Colonic mucosa (tissue), 4 donors: ENCODE measurements at regions not wholly inside any gene's neighbourhood (a gene's known extent, or its start where the extent isn't known, plus 50 kb on each side); places are given as distances from the start of the nearest gene placed in this dataset.

Experiments
- DNase-seq: peaks from one replicate; pipeline ENCODE4 v3.0.0-alpha.2; 2020
- H3K27ac ChIP-seq: fragments of 200-600 bp; one replicate; pipeline ENCODE4 v1.8.0; 2021
- H3K27me3 ChIP-seq: fragments of 200-600 bp; one replicate; pipeline ENCODE4 v1.8.0; 2021
- H3K36me3 ChIP-seq: fragments of 200-600 bp; one replicate; pipeline ENCODE4 v1.8.0; 2021
- H3K4me1 ChIP-seq: fragments of 200-600 bp; one replicate; pipeline ENCODE4 v1.8.0; 2021; ENCODE audit warnings: mild to moderate bottlenecking
- H3K4me3 ChIP-seq: fragments of 200-600 bp; one replicate; pipeline ENCODE4 v1.8.0; 2021
- H3K9ac ChIP-seq, 2 donors: one replicate each; pipeline ENCODE4 v1.7.0; 2013; ENCODE audit warnings: control low read depth in 2 of 2, low read depth in 2 of 2, low read length in 2 of 2
- H3K9me3 ChIP-seq: fragments of 200-600 bp; one replicate; pipeline ENCODE4 v1.8.0; 2021
- CTCF ChIP-seq: fragments of 200-600 bp; IDR thresholded peaks from one replicate; pipeline ENCODE4 v1.8.0; 2022; ENCODE audit warnings: antibody characterized with exemption, mild to moderate bottlenecking
- intact Hi-C: fragments of 100-400 bp; cut with DNase I; formaldehyde crosslinking; loops from one replicate; pipeline ENCODE4 v1.14.1; 2022
- donor health status: healthy.
- donor health status: DM: no; HTN: no; CAD: no.
- donor health status: DM: no; HTN: no; CAD: no.

GRCh38 chr16:52203096-52203495 is 343.8 kb downstream of the TOX3 start:
- TF ChIP-seq CTCF, result no peak
- Histone ChIP-seq H3K36me3 (no peaks in the 10 kb centered on the region), H3K9me3 (no peaks in the 10 kb centered on the region), H3K4me1 (no peaks in the 10 kb centered on the region), H3K27me3 (no peaks in the 10 kb centered on the region), H3K9ac (no peak overlapping the region), H3K27ac (no peak overlapping the region), H3K4me3 (no peak overlapping the region)
- intact Hi-C loops, result loop anchor here (10.0 kb wide), 1 partner anchor 802 kb away; no protein-coding TSS in a partner anchor
- no peak for DNase-seq

- H3K27me3 ChIP-seq, result no peaks in the 10 kb centered on the region
- H3K9me3 ChIP-seq, result no peaks in the 10 kb centered on the region
- H3K27ac ChIP-seq, result no peak overlapping the region
- TF ChIP-seq CTCF, result no peak
- DNase-seq, result peak; percentile 20
- no peak overlapping the region for H3K4me3 ChIP-seq
- no peaks in the 10 kb centered on the region for H3K4me1 ChIP-seq
- no peak overlapping the region for H3K9ac ChIP-seq
- H3K36me3 ChIP-seq, result no peaks in the 10 kb centered on the region
- intact Hi-C loops, result loop anchor here (5.0 kb wide), 1 partner anchor 259 kb away; no protein-coding TSS in a partner anchor
Measured at GRCh38 chr16:52193441-52193840, 353.5 kb downstream of the TOX3 start.

- no peaks in the 10 kb centered on the region for H3K4me1 ChIP-seq
- no peak overlapping the region for H3K4me3 ChIP-seq
- TF ChIP-seq CTCF, result peak; percentile 87
- intact Hi-C loops, result loop anchor here (2.0 to 5.0 kb wide), 3 partner anchors 261 to 721 kb away; no protein-coding TSS in a partner anchor
- H3K27me3 ChIP-seq, result no peaks in the 10 kb centered on the region
- H3K9ac ChIP-seq, result no peak overlapping the region
- peak; percentile 78 for DNase-seq
- H3K36me3 ChIP-seq, result no peaks in the 10 kb centered on the region
- H3K27ac ChIP-seq, result no peak overlapping the region
- H3K9me3 ChIP-seq, result no peaks in the 10 kb centered on the region
Measured at GRCh38 chr16:52191531-52192134, 355.3 kb downstream of the TOX3 start.

- H3K27ac ChIP-seq, result no peak overlapping the region
- DNase-seq, result no peak
- intact Hi-C loops, result no loop called here
- no peaks in the 10 kb centered on the region for H3K36me3 ChIP-seq
- H3K4me3 ChIP-seq, result no peak overlapping the region
- no peak overlapping the region for H3K9ac ChIP-seq
- no peaks in the 10 kb centered on the region for H3K9me3 ChIP-seq
- TF ChIP-seq CTCF, result no peak
- no peaks in the 10 kb centered on the region for H3K27me3 ChIP-seq
- no peaks in the 10 kb centered on the region for H3K4me1 ChIP-seq
Measured at GRCh38 chr16:52184336-52184735, 362.6 kb downstream of the TOX3 start.

- intact Hi-C loops, result no loop called here
- Histone ChIP-seq H3K36me3 (no peaks in the 10 kb centered on the region), H3K4me3 (no peak overlapping the region), H3K9me3 (no peaks in the 10 kb centered on the region), H3K27ac (no peak overlapping the region), H3K27me3 (no peaks in the 10 kb centered on the region), H3K9ac (no peak overlapping the region), H3K4me1 (no peaks in the 10 kb centered on the region)
- no peak for TF ChIP-seq CTCF
- DNase-seq, result no peak
Measured at GRCh38 chr16:52182840-52183239, 364.1 kb downstream of the TOX3 start.
